HG03432 (cell line): ENCODE measurements at regions not wholly inside any gene's neighbourhood (a gene's known extent, or its start where the extent isn't known, plus 50 kb on each side); places are given as distances from the start of the nearest gene placed in this dataset.

ENCODE experiments used
- ATAC-seq: cut with Tn5 transposase; IDR thresholded peaks from one replicate; pipeline ENCODE4 v1.9.1; 2021; ENCODE audit warnings: mild to moderate bottlenecking, moderate library complexity; ENCODE audit not compliant: unreplicated experiment

DNA sequence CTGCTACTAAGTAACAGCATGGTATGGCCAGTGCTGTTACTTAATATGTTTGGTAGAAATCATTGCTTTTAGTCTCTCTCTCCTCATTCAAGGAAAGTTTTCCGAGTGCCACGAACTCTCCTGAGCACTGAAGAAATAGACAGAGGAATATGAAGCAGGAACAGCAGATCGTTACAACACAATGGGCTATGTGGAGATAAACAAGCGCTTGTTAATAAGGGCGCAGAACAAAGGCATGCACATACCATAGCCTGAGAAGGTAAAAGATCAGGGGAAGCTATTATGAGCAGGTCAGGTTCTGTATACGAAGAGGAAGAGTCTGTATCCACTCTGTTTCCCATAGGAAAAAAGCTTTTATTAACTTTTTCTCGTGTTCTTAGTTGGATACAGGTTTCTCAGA, 156.2 kb upstream of the CPNE8 start:
- no peak for ATAC-seq

DNA sequence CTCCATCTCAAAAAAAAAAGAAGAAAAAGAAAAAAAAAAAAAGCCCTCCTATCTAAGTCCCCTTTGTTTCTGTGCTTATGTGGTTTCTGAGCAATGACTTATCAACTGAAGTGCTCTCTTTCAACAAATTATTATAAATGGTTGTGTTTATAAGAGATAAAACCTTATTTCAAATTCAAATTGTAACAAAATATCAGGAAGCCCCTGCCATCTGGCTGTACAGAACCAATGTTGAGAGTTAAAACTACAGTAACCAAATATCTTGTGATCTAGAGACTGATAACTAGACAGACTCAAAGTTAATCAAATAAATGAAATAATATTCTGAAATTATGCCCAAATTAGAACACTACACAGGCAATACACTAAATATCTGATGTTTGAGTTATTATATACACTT, 143.0 kb upstream of the CPNE8 start:
- no peak for ATAC-seq

- ATAC-seq, result no peak
These were observed 142.3 kb upstream of the CPNE8 start for GRCh38 chr12:39047539-39048262.

DNA sequence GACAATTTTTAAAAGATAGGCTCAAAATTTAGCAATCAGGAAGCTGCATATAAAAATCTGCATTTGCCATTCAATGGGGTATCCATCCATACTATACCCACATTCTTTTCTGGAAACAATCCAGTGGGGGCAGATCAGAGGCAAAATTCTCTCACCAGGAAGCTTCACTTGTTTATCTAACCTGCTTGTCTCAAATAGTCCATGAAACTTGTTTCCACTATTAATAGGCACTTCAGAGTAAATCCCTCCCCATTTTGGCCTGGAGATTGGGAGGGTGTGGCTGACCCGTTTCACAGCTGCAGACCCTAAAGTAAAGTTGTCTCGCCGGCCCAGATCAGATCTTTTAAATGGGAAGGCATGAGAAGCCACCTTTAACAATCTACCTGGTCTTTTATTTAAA, 139.4 kb upstream of the CPNE8 start:
- no peak for ATAC-seq

DNA sequence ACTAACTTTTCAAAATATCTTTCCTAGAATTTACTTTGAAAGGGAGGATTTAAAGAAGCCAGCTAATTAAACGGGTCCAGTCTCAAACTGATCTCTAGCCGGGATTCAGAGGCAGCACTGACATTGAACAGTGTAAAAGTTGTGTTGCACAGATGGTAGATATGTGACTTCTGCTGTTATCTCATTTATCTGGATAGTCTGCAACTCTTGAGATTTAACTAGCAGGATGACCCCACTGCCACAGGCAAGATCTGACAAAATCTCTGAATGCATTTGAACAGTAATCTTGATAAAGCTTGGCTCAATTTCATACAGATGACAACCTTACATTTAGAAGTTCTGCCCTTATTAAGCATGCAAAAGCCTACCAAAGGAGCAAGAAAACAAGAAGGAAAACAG, 138.0 kb upstream of the CPNE8 start:
- no peak for ATAC-seq

GRCh38 chr12:39040275-39040674, 134.9 kb upstream of the CPNE8 start:
- ATAC-seq, result no peak

GRCh38 chr12:39037115-39037514, 131.7 kb upstream of the CPNE8 start:
- ATAC-seq, result no peak

GRCh38 chr12:39036105-39036504, 130.7 kb upstream of the CPNE8 start:
- ATAC-seq, result no peak

- no peak for ATAC-seq
These were observed 128.4 kb upstream of the CPNE8 start for GRCh38 chr12:39033782-39034181.

- no peak for ATAC-seq
These were observed 127.1 kb upstream of the CPNE8 start for GRCh38 chr12:39032448-39032847.

DNA sequence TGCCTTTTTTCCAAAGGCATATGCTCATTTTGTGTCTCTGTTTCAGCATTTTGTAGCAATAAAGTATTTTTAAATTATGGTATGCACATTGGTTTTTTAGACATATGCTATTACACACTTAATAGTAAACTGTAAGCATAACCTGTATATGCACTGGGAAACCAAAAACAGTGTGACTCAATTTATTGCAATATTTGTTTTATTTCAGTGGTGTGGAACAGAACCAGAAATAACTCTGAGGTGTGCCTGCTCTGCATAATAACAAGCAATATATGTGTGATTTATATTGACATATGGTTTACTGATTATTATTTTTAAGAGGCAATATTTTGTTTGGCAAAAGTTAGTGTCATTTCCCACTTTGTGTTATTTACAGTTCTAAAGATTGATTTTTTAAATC, 126.6 kb upstream of the CPNE8 start:
- no peak for ATAC-seq

- ATAC-seq, result no peak
These were observed 123.0 kb upstream of the CPNE8 start for GRCh38 chr12:39028382-39028781.

GRCh38 chr12:39012870-39013269, 107.5 kb upstream of the CPNE8 start:
- ATAC-seq, result no peak

DNA sequence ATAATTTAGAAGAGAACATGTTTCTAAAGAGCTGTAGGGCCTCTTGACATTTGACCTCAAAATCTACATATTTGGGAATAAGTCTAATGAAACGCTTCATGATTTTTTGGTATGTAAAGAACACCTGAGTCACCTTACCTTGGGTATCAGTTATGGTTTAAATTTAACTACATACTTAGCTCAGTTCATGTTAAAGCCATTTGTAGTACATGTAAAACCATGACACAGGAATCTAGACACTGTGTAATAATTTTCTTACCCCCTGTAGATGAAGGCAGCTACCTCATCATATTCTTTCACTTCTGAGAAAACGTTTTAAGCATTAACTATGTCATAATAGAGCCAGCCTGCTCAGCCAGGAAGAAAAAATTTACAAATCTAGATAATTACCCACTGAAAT, 105.8 kb upstream of the CPNE8 start:
- ATAC-seq, result no peak

GRCh38 chr12:39010406-39010805, 105.0 kb upstream of the CPNE8 start:
- no peak for ATAC-seq

GRCh38 chr12:39007619-39008018, 102.2 kb upstream of the CPNE8 start:
- no peak for ATAC-seq

- ATAC-seq, result no peak
These were observed 100.9 kb upstream of the CPNE8 start for GRCh38 chr12:39006286-39006685.

DNA sequence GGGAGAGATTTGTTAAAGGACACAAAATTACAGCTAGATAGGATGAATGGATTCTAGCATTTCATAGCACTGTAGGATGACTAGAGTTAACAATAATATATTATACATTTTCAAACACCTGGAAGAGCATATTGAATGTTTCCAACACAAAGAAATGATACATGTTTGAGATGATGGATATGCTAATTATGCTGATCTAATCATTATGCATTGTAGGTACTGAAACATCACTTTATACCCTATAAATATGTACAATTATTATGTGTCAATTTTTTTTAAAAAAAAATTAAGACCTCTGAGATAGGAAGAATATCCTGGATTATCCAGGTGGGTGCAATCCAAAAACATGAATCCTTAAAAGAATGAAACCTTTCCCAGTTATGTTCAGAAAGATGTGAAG, 100.3 kb upstream of the CPNE8 start:
- no peak for ATAC-seq

- ATAC-seq, result no peak
These were observed 98.3 kb upstream of the CPNE8 start for GRCh38 chr12:39003541-39004155.

GRCh38 chr12:39000370-39000769, 95.0 kb upstream of the CPNE8 start:
- no peak for ATAC-seq

DNA sequence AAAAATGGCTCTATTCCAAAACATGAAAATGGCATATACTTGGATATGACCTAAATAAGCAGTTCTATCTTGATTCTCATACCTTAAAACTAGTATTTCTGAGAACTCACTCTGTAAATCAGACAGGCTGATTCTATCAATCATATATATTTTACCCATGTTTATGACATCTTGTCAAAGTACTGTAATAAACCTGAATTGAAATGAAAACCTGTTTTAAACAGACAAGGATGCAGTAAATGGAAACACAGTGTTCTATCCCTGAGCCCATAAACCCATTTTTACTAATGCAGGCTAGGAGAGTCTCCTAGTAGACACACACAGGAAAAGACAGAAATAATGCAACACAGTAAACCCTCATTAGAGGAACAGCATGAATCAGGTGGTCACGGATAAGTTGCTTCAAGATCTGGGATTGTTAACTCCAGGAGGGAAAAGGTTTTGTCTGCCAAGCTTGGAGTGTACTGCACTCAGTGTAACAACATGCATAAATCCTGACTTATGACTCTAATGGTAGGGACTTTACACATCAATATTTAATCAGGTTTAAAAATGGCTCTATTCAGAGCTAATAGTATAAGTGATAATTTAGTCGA, 93.6 kb upstream of the CPNE8 start:
- no peak for ATAC-seq

GRCh38 chr12:38995249-38995648, 89.9 kb upstream of the CPNE8 start:
- ATAC-seq, result no peak
